ENCODE measurements at regions not wholly inside any gene's neighbourhood (a gene's known extent, or its start where the extent isn't known, plus 50 kb on each side); places are given as distances from the start of the nearest gene placed in this dataset.

DNA sequence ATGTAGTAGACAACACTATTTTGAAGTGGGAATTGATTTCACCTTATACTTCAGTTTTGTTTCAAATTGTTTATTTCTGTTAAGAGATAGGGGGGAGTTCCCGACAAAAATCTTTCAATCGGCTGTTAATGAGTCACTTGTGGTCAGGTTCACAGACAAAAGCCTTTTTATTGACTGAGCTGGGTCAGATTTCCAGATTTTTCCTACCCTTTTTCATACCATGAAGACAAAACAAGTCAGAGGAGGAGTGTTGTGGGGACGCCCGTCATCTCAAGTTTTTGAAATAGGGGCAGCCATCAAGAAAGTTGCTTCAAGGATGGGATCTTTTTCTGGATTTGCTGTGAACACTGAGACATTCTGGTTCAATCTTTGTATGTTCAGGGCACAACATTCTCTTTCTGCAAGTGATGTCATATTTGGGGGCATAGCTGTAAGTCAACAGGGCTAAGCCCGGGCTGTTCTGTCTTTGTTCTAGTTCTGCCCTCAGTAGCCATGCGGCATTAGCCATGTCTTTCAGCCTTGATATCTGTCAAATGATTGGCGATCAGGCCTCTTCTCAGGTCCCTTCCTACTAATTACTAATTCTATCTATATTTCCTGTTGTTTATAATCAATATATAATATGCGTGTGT, 496.0 kb upstream of the MARCKS start (continued):
- TF ChIP-seq, protein P1, sequence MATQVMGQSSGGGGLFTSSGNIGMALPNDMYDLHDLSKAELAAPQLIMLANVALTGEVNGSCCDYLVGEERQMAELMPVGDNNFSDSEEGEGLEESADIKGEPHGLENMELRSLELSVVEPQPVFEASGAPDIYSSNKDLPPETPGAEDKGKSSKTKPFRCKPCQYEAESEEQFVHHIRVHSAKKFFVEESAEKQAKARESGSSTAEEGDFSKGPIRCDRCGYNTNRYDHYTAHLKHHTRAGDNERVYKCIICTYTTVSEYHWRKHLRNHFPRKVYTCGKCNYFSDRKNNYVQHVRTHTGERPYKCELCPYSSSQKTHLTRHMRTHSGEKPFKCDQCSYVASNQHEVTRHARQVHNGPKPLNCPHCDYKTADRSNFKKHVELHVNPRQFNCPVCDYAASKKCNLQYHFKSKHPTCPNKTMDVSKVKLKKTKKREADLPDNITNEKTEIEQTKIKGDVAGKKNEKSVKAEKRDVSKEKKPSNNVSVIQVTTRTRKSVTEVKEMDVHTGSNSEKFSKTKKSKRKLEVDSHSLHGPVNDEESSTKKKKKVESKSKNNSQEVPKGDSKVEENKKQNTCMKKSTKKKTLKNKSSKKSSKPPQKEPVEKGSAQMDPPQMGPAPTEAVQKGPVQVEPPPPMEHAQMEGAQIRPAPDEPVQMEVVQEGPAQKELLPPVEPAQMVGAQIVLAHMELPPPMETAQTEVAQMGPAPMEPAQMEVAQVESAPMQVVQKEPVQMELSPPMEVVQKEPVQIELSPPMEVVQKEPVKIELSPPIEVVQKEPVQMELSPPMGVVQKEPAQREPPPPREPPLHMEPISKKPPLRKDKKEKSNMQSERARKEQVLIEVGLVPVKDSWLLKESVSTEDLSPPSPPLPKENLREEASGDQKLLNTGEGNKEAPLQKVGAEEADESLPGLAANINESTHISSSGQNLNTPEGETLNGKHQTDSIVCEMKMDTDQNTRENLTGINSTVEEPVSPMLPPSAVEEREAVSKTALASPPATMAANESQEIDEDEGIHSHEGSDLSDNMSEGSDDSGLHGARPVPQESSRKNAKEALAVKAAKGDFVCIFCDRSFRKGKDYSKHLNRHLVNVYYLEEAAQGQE (IDR thresholded peaks at IDR 0.05; ENCODE audit: low read depth, low read length) = 0 out of 2 replicates have a peak, but pooled peaks have one; percentile 23
- TF ChIP-seq RXRA (IDR thresholded peaks at IDR 0.05; ENCODE audit: borderline replicate concordance, low read depth) (peak; percentile 73; the same call in 1 of the 2 replicates), NRF1 (IDR thresholded peaks at IDR 0.05; ENCODE audit: low read depth, low read length) (no peak), RFX5 (IDR thresholded peaks at IDR 0.05; ENCODE audit: low read length) (no peak), FOXJ3 (CRISPR knock-in tag; IDR thresholded peaks at IDR 0.05) (no peak), NFIC (IDR thresholded peaks at IDR 0.05; ENCODE audit: borderline replicate concordance) (peak; percentile 32; the same call in 1 of the 2 replicates), TCF12 (IDR thresholded peaks at IDR 0.05) (peak; percentile 84), EP300 (IDR thresholded peaks at IDR 0.05; ENCODE audit: borderline replicate concordance in 1 of 2, low read depth in 1 of 2, low read length in 1 of 2) (peak in 1 of 2 experiments; percentile 96; a peak in 2 of 4 replicates), MXI1 (IDR thresholded peaks at IDR 0.05; ENCODE audit: low read depth, low read length) (no peak), POLR2AphosphoS5 (IDR thresholded peaks at IDR 0.05; ENCODE audit: low read depth, low read length) (peak; percentile 51)
- TF ChIP-seq, protein P2, sequence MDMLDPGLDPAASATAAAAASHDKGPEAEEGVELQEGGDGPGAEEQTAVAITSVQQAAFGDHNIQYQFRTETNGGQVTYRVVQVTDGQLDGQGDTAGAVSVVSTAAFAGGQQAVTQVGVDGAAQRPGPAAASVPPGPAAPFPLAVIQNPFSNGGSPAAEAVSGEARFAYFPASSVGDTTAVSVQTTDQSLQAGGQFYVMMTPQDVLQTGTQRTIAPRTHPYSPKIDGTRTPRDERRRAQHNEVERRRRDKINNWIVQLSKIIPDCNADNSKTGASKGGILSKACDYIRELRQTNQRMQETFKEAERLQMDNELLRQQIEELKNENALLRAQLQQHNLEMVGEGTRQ (IDR thresholded peaks at IDR 0.05; ENCODE audit: borderline replicate concordance, low read depth, low read length) = no peak
- TF ChIP-seq, protein P3, sequence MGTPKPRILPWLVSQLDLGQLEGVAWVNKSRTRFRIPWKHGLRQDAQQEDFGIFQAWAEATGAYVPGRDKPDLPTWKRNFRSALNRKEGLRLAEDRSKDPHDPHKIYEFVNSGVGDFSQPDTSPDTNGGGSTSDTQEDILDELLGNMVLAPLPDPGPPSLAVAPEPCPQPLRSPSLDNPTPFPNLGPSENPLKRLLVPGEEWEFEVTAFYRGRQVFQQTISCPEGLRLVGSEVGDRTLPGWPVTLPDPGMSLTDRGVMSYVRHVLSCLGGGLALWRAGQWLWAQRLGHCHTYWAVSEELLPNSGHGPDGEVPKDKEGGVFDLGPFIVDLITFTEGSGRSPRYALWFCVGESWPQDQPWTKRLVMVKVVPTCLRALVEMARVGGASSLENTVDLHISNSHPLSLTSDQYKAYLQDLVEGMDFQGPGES (IDR thresholded peaks at IDR 0.05; ENCODE audit: low read depth, low read length) = no peak
- TF ChIP-seq, protein P4, sequence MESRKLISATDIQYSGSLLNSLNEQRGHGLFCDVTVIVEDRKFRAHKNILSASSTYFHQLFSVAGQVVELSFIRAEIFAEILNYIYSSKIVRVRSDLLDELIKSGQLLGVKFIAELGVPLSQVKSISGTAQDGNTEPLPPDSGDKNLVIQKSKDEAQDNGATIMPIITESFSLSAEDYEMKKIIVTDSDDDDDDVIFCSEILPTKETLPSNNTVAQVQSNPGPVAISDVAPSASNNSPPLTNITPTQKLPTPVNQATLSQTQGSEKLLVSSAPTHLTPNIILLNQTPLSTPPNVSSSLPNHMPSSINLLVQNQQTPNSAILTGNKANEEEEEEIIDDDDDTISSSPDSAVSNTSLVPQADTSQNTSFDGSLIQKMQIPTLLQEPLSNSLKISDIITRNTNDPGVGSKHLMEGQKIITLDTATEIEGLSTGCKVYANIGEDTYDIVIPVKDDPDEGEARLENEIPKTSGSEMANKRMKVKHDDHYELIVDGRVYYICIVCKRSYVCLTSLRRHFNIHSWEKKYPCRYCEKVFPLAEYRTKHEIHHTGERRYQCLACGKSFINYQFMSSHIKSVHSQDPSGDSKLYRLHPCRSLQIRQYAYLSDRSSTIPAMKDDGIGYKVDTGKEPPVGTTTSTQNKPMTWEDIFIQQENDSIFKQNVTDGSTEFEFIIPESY (IDR thresholded peaks at IDR 0.05; ENCODE audit: borderline replicate concordance, low read depth) = no peak
- TF ChIP-seq, protein P5, sequence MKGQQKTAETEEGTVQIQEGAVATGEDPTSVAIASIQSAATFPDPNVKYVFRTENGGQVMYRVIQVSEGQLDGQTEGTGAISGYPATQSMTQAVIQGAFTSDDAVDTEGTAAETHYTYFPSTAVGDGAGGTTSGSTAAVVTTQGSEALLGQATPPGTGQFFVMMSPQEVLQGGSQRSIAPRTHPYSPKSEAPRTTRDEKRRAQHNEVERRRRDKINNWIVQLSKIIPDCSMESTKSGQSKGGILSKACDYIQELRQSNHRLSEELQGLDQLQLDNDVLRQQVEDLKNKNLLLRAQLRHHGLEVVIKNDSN (IDR thresholded peaks at IDR 0.05; ENCODE audit: borderline replicate concordance, low read depth) = no peak

Measured in SK-N-SH (cell line).